ENCODE measurements at regions not wholly inside any gene's neighbourhood (a gene's known extent, or its start where the extent isn't known, plus 50 kb on each side); places are given as distances from the start of the nearest gene placed in this dataset.

GRCh38 chr9:117825609-117826347 lies 121.6 kb downstream of the TLR4 start (continued):
- TF ChIP-seq SUZ12 (IDR thresholded peaks at IDR 0.05; ENCODE audit: unreplicated experiment), result no peak
- TF ChIP-seq E2F8 (IDR thresholded peaks at IDR 0.05; ENCODE audit: low read depth, partially characterized antibody), result no peak
- no peak for TF ChIP-seq MEF2B (IDR thresholded peaks at IDR 0.05; ENCODE audit: partially characterized antibody, poor library complexity, severe bottlenecking)
- peak; percentile 35; the same call in 1 of the 2 replicates for TF ChIP-seq IKZF1 (conservative IDR thresholded peaks at IDR 0.05)
- no peak for TF ChIP-seq BMI1 (IDR thresholded peaks at IDR 0.05; ENCODE audit: borderline replicate concordance)
- no peak for TF ChIP-seq KDM1A (IDR thresholded peaks at IDR 0.05; ENCODE audit: borderline replicate concordance)
- peak; percentile 44 to 57; a peak in 3 of 4 replicates for TF ChIP-seq BHLHE40 (IDR thresholded peaks at IDR 0.05; ENCODE audit: borderline replicate concordance in 1 of 2, low read depth in 2 of 2, low read length in 1 of 2)
- no peak for TF ChIP-seq REST (IDR thresholded peaks at IDR 0.05; ENCODE audit: low read depth, low read length)
- no peak for TF ChIP-seq MYB (IDR thresholded peaks at IDR 0.05; ENCODE audit: borderline replicate concordance, low read depth, low read length)
- TF ChIP-seq TAF1 (IDR thresholded peaks at IDR 0.05; ENCODE audit: borderline replicate concordance, low read depth, low read length), result no peak
- TF ChIP-seq ZNF274 (IDR thresholded peaks at IDR 0.05; ENCODE audit: insufficient read depth, insufficient read length), result no peak
- no peak for TF ChIP-seq ZSCAN29 (IDR thresholded peaks at IDR 0.05)
- no peak for TF ChIP-seq SIX5 (IDR thresholded peaks at IDR 0.05; ENCODE audit: low read depth, low read length, severe bottlenecking)
- TF ChIP-seq NFIC (IDR thresholded peaks at IDR 0.05; ENCODE audit: low read depth, low read length), result no peak
- TF ChIP-seq, protein P1, sequence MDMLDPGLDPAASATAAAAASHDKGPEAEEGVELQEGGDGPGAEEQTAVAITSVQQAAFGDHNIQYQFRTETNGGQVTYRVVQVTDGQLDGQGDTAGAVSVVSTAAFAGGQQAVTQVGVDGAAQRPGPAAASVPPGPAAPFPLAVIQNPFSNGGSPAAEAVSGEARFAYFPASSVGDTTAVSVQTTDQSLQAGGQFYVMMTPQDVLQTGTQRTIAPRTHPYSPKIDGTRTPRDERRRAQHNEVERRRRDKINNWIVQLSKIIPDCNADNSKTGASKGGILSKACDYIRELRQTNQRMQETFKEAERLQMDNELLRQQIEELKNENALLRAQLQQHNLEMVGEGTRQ (IDR thresholded peaks at IDR 0.05; ENCODE audit: borderline replicate concordance, low read depth, low read length), result peak; percentile 11; the same call in 1 of the 2 replicates
- TF ChIP-seq, protein P2, sequence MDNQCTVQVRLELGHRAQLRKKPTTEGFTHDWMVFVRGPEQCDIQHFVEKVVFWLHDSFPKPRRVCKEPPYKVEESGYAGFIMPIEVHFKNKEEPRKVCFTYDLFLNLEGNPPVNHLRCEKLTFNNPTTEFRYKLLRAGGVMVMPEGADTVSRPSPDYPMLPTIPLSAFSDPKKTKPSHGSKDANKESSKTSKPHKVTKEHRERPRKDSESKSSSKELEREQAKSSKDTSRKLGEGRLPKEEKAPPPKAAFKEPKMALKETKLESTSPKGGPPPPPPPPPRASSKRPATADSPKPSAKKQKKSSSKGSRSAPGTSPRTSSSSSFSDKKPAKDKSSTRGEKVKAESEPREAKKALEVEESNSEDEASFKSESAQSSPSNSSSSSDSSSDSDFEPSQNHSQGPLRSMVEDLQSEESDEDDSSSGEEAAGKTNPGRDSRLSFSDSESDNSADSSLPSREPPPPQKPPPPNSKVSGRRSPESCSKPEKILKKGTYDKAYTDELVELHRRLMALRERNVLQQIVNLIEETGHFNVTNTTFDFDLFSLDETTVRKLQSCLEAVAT (IDR thresholded peaks at IDR 0.05), result peak; percentile 67
- peak; percentile 24; the same call in 1 of the 2 replicates for TF ChIP-seq CBFB (IDR thresholded peaks at IDR 0.05; ENCODE audit: low read depth)
- peak; percentile 82 for TF ChIP-seq RAD51 (IDR thresholded peaks at IDR 0.05)

Measured in GM12878 (cell line).